ENCODE measurements at regions not wholly inside any gene's neighbourhood (a gene's known extent, or its start where the extent isn't known, plus 50 kb on each side); places are given as distances from the start of the nearest gene placed in this dataset.

GRCh38 chrY:19405598-19405997 lies 338.9 kb downstream of the KDM5D start:
- WGBS: no CpG with 5 or more reads among the region's 4 CpGs
- no peaks in the 10 kb centered on the region for H3K27me3 ChIP-seq
- TF ChIP-seq POLR2AphosphoS5 (IDR thresholded peaks at IDR 0.05) (no peak), POLR2A (IDR thresholded peaks at IDR 0.05) (no peak), CTCF (IDR thresholded peaks at IDR 0.05) (no peak), EP300 (IDR thresholded peaks at IDR 0.05) (no peak)
- H3K4me1 ChIP-seq: no peaks in the 10 kb centered on the region
- H3K27ac ChIP-seq: no peak overlapping the region
- H3K36me3 ChIP-seq: no peaks in the 10 kb centered on the region
- DNase-seq (ENCODE audit: low spot score in 2 of 2): no peak
- H3K4me3 ChIP-seq: no peak overlapping the region
- H3K9me3 ChIP-seq: no peaks in the 10 kb centered on the region

GRCh38 chrY:19392876-19393275 lies 351.6 kb downstream of the KDM5D start:
- no peaks in the 10 kb centered on the region for H3K36me3 ChIP-seq
- H3K27ac ChIP-seq: no peak overlapping the region
- TF ChIP-seq EP300 (IDR thresholded peaks at IDR 0.05) (no peak), POLR2AphosphoS5 (IDR thresholded peaks at IDR 0.05) (no peak), POLR2A (IDR thresholded peaks at IDR 0.05) (no peak), CTCF (IDR thresholded peaks at IDR 0.05) (no peak)
- no peaks in the 10 kb centered on the region for H3K4me1 ChIP-seq
- H3K27me3 ChIP-seq: no peaks in the 10 kb centered on the region
- H3K9me3 ChIP-seq: no peaks in the 10 kb centered on the region
- DNase-seq (ENCODE audit: low spot score in 2 of 2): no peak
- no peak overlapping the region for H3K4me3 ChIP-seq

GRCh38 chrY:19391922-19392321 lies 352.6 kb downstream of the KDM5D start:
- no peaks in the 10 kb centered on the region for H3K9me3 ChIP-seq
- TF ChIP-seq CTCF (IDR thresholded peaks at IDR 0.05): no peak
- TF ChIP-seq EP300 (IDR thresholded peaks at IDR 0.05): no peak
- no peak for TF ChIP-seq POLR2AphosphoS5 (IDR thresholded peaks at IDR 0.05)
- TF ChIP-seq POLR2A (IDR thresholded peaks at IDR 0.05): no peak

GRCh38 chrY:19365321-19365720 lies 379.2 kb downstream of the KDM5D start:
- no peaks in the 10 kb centered on the region for H3K27me3 ChIP-seq
- no peaks in the 10 kb centered on the region for H3K9me3 ChIP-seq
- no peaks in the 10 kb centered on the region for H3K4me1 ChIP-seq
- TF ChIP-seq POLR2AphosphoS5 (IDR thresholded peaks at IDR 0.05) (no peak), CTCF (IDR thresholded peaks at IDR 0.05) (no peak), EP300 (IDR thresholded peaks at IDR 0.05) (no peak), POLR2A (IDR thresholded peaks at IDR 0.05) (no peak)
- H3K27ac ChIP-seq: no peak overlapping the region
- WGBS: no CpG with 5 or more reads among the region's 2 CpGs
- no peak for DNase-seq (ENCODE audit: low spot score in 2 of 2)
- no peaks in the 10 kb centered on the region for H3K36me3 ChIP-seq
- no peak overlapping the region for H3K4me3 ChIP-seq

More at GRCh38 chrY:19391922-19392321, 352.6 kb downstream of the KDM5D start:
- Histone ChIP-seq H3K36me3 (no peaks in the 10 kb centered on the region), H3K4me3 (no peak overlapping the region), H3K27me3 (no peaks in the 10 kb centered on the region), H3K4me1 (no peaks in the 10 kb centered on the region), H3K27ac (no peak overlapping the region)
- DNase-seq (ENCODE audit: low spot score in 2 of 2): no peak
- no CpG with 5 or more reads among the region's 1 CpG for whole genome bisulfite sequencing

GRCh38 chrY:19357249-19357648 lies 387.3 kb downstream of the KDM5D start:
- no CpG with 5 or more reads among the region's 1 CpG for WGBS
- Histone ChIP-seq H3K27ac (no peak overlapping the region), H3K4me1 (no peaks in the 10 kb centered on the region), H3K27me3 (no peaks in the 10 kb centered on the region), H3K36me3 (no peaks in the 10 kb centered on the region), H3K4me3 (no peak overlapping the region), H3K9me3 (no peaks in the 10 kb centered on the region)
- no peak for DNase-seq (ENCODE audit: low spot score in 2 of 2)
- no peak for TF ChIP-seq POLR2A (IDR thresholded peaks at IDR 0.05)
- TF ChIP-seq CTCF (IDR thresholded peaks at IDR 0.05): no peak
- no peak for TF ChIP-seq EP300 (IDR thresholded peaks at IDR 0.05)
- no peak for TF ChIP-seq POLR2AphosphoS5 (IDR thresholded peaks at IDR 0.05)
